Stomach (tissue), 8 donors: ENCODE measurements at regions not wholly inside any gene's neighbourhood (a gene's known extent, or its start where the extent isn't known, plus 50 kb on each side); places are given as distances from the start of the nearest gene placed in this dataset.

Experiments
- DNase-seq, 2 donors: peaks; one replicate each; pipeline versions ENCODE4 v3.0.0 to v3.0.0-alpha.2; 2013 to 2019
- H3K27ac ChIP-seq, 5 donors: fragments of 200-600 bp in 4 of 5; sonication (generic) in 4 of 5; one replicate each; pipeline ENCODE4 v1.5.1; 2013 to 2019; ENCODE audit warnings: mild to moderate bottlenecking in 1 of 5, moderate library complexity in 1 of 5
- H3K27me3 ChIP-seq, 3 donors: fragments of 200-600 bp; sonication (generic); one replicate each; pipeline ENCODE4 v1.5.1; 2017 to 2019; ENCODE audit warnings: mixed run types in 1 of 3
- H3K36me3 ChIP-seq, 4 donors: fragments of 200-600 bp; sonication (generic); 1 replicate in 3 of 4; 2 replicates in 1 of 4; pipeline ENCODE4 v1.5.1; 2016 to 2019
- H3K4me1 ChIP-seq, 4 donors: fragments of 200-600 bp; sonication (generic); one replicate each; pipeline ENCODE4 v1.5.1; 2016 to 2019
- H3K4me3 ChIP-seq, 4 donors: fragments of 200-600 bp; sonication (generic) in 3 of 4; one replicate each; pipeline ENCODE4 v1.5.1; 2016 to 2019; ENCODE audit warnings: mild to moderate bottlenecking in 1 of 4
- H3K9me3 ChIP-seq, 4 donors: fragments of 200-600 bp; sonication (generic); one replicate each; pipeline ENCODE4 v1.5.1; 2016 to 2019
- CTCF ChIP-seq, 7 experiments: fragments of 450-650 bp in 4 of 7; fragments of 200-600 bp in 3 of 7; sonication (generic) in 3 of 7; IDR thresholded peaks; one replicate each; pipeline ENCODE4 v1.5.1; 2016 to 2019; ENCODE audit warnings: antibody characterized with exemption in 7 of 7, control low read depth in 2 of 7, mild to moderate bottlenecking in 1 of 7
- EP300 ChIP-seq: sonication (generic); formaldehyde crosslinking; IDR thresholded peaks from one replicate; pipeline ENCODE4 v1.6.1; 2017; ENCODE audit warnings: antibody characterized with exemption
- POLR2A ChIP-seq, 4 donors: fragments of 450-650 bp; IDR thresholded peaks; one replicate each; pipeline ENCODE4 v1.6.1; 2016; ENCODE audit warnings: antibody characterized with exemption in 4 of 4, control low read depth in 2 of 4, mild to moderate bottlenecking in 1 of 4, moderate library complexity in 1 of 4
- POLR2AphosphoS5 ChIP-seq, 3 donors: sonication (generic); formaldehyde crosslinking; IDR thresholded peaks; one replicate each; pipeline ENCODE4 v1.6.1; 2016; ENCODE audit warnings: antibody characterized with exemption in 3 of 3
- WGBS, 5 donors: extraction: QIAGEN DNeasy Blood & Tissue Kit in 3 of 5; methylation state at CpG; one replicate each; pipeline versions ENCODE4 v1.1.5 to v1.1.7; 2013 to 2018; 5-methylcytosine and 5-hydroxymethylcytosine counted together
- intact Hi-C: fragments of 100-400 bp; cut with DNase I; formaldehyde crosslinking; loops from one replicate; pipeline ENCODE4 v1.15.1; 2023; ENCODE audit warnings: low total_unique reads
- donor health status: healthy with polysubstance abuse.
- donor health status: Bipolar disorder and iron deficiency.
- donor health status: healthy.

- Histone ChIP-seq H3K9me3 (peaks cover 0 to 18% (median 10%) of the 10 kb centered on the region in 4 donors), H3K4me3 (no peak overlapping the region), H3K27me3 (no peaks in the 10 kb centered on the region), H3K27ac (no peak overlapping the region), H3K4me1 (no peaks in the 10 kb centered on the region), H3K36me3 (no peaks in the 10 kb centered on the region)
- 75 to 96% (median 91%) methylated on average over 2 of the region's 2 CpGs for WGBS, 5 donors
- no peak for DNase-seq
- TF ChIP-seq POLR2AphosphoS5 (IDR thresholded peaks at IDR 0.05) (no peak), EP300 (no peak), POLR2A (IDR thresholded peaks at IDR 0.05) (no peak), CTCF (IDR thresholded peaks at IDR 0.05) (no peak)
- intact Hi-C loops = no loop called here
These were observed 130.7 kb upstream of the NREP start for GRCh38 chr5:111887706-111888105.

GRCh38 chr5:111869681-111870080 is 112.7 kb upstream of the NREP start:
- H3K4me1 ChIP-seq = no peaks in the 10 kb centered on the region
- DNase-seq = no peak
- H3K36me3 ChIP-seq = no peaks in the 10 kb centered on the region
- WGBS, 5 donors = 72 to 82% (median 72%) methylated on average over 2 of the region's 2 CpGs
- H3K27ac ChIP-seq = no peak overlapping the region
- H3K9me3 ChIP-seq = no peaks in the 10 kb centered on the region
- H3K27me3 ChIP-seq = no peaks in the 10 kb centered on the region
- no peak overlapping the region for H3K4me3 ChIP-seq
- intact Hi-C loops = no loop called here
- TF ChIP-seq POLR2AphosphoS5 (IDR thresholded peaks at IDR 0.05) (no peak), POLR2A (IDR thresholded peaks at IDR 0.05) (no peak), CTCF (IDR thresholded peaks at IDR 0.05) (no peak), EP300 (no peak)

GRCh38 chr5:111865356-111865755 is 108.4 kb upstream of the NREP start:
- Histone ChIP-seq H3K4me1 (no peaks in the 10 kb centered on the region), H3K36me3 (no peaks in the 10 kb centered on the region), H3K4me3 (no peak overlapping the region), H3K27me3 (no peaks in the 10 kb centered on the region), H3K27ac (no peak overlapping the region), H3K9me3 (no peaks in the 10 kb centered on the region)
- no peak for DNase-seq
- no peak for TF ChIP-seq CTCF (IDR thresholded peaks at IDR 0.05)
- TF ChIP-seq EP300 = no peak
- no peak for TF ChIP-seq POLR2A (IDR thresholded peaks at IDR 0.05)
- no peak for TF ChIP-seq POLR2AphosphoS5 (IDR thresholded peaks at IDR 0.05)
- WGBS, 5 donors = 78 to 91% (median 83%) methylated on average over 3 of the region's 3 CpGs
- intact Hi-C loops = no loop called here

- 93 to 100% (median 96%) methylated on average over 1 of the region's 1 CpG for WGBS, 5 donors
- intact Hi-C loops = no loop called here
- Histone ChIP-seq H3K4me3 (no peak overlapping the region), H3K27ac (no peak overlapping the region), H3K36me3 (no peaks in the 10 kb centered on the region), H3K9me3 (no peaks in the 10 kb centered on the region), H3K27me3 (no peaks in the 10 kb centered on the region), H3K4me1 (no peaks in the 10 kb centered on the region)
- DNase-seq = no peak
- no peak for TF ChIP-seq POLR2AphosphoS5 (IDR thresholded peaks at IDR 0.05)
- no peak for TF ChIP-seq EP300
These were observed 106.8 kb upstream of the NREP start for GRCh38 chr5:111863801-111864200.

GRCh38 chr5:111859533-111860270 is 102.7 kb upstream of the NREP start:
- Histone ChIP-seq H3K4me3 (no peak overlapping the region), H3K36me3 (no peaks in the 10 kb centered on the region), H3K27ac (no peak overlapping the region), H3K27me3 (no peaks in the 10 kb centered on the region), H3K9me3 (no peaks in the 10 kb centered on the region), H3K4me1 (no peaks in the 10 kb centered on the region)
- TF ChIP-seq POLR2A (IDR thresholded peaks at IDR 0.05) = no peak
- peak in 1 of 3 donors; percentile 4 for TF ChIP-seq POLR2AphosphoS5 (IDR thresholded peaks at IDR 0.05)
- intact Hi-C loops = no loop called here
- peak in 1 of 2 donors; percentile 55 for DNase-seq
- 69 to 76% (median 71%) methylated on average over 4 of the region's 4 CpGs for WGBS, 5 donors
